ENCODE measurements at regions not wholly inside any gene's neighbourhood (a gene's known extent, or its start where the extent isn't known, plus 50 kb on each side); places are given as distances from the start of the nearest gene placed in this dataset.

- TF ChIP-seq POLR2AphosphoS5 (IDR thresholded peaks at IDR 0.05; ENCODE audit: low read depth, low read length) (no peak), POLR2A (IDR thresholded peaks at IDR 0.05; ENCODE audit: low read depth, low read length) (no peak)
Measured at GRCh38 chr1:36739703-36740289, 257.1 kb upstream of the CSF3R start.
